Activated CD8-positive, alpha-beta memory T cell treated with anti-CD3 and anti-CD28 coated beads for 1 hour (primary cell): ENCODE measurements at regions not wholly inside any gene's neighbourhood (a gene's known extent, or its start where the extent isn't known, plus 50 kb on each side); places are given as distances from the start of the nearest gene placed in this dataset.
"Not testable (repeated sequence)": the region's sequence is repeated elsewhere in the genome, so short reads cannot be mapped to it uniquely, and the experiment has no call there.

ENCODE experiments used
- DNase-seq, 2 donors: peaks; one replicate each; pipeline ENCODE4 v3.0.0-alpha.2; 2020; ENCODE audit warnings: low read depth in 1 of 2; ENCODE audit errors: extremely low read depth in 1 of 2

DNA sequence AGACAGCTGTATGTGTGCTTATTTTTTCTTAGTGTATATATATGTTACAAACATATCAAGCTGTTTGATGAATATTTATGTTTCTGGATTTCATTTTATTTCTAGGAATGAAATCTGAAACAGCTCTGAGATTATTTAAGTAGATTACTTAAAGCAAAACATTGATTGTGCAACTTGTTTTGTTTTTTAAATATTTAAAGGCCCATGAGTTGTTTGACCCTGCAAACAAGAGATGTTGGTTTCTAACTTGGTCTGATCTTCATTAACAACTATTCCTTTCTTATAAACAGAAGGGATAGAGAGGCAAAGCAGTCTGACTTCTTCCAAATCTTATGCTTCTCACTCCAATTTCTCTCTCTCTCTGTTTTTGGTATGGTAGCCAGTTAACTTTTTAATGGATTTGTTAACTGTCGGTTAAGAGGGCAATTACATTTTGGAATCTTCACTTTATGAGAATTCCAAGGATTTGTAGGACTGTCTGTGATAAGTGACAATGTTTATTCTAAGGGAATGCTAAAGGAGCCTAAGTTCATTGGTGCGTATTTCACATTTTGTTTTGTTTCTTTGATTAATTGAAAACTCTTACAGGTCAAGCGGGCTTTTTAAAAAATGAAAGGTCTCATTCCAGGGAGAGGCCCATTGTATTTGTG, 102.6 kb upstream of the HMGA2 start:
- no peak for DNase-seq

DNA sequence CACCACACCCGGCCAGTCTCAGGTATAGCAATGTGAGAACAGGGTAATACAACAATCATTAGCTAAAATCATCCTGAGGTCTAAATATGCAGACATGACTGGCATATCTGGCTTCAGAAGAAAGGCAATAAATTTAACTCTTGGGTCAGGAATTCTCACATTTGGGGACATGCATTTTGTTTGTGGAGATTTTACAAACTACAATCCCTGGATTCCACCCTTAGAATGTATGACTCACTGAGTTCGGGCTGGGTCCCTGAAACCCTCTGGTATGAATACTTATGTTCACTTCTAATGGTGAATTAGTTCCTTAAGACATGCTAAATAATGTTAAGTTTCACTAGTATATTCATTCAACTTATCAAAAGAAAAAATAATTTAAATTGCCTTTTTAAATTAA, 98.9 kb upstream of the HMGA2 start:
- DNase-seq: no peak

DNA sequence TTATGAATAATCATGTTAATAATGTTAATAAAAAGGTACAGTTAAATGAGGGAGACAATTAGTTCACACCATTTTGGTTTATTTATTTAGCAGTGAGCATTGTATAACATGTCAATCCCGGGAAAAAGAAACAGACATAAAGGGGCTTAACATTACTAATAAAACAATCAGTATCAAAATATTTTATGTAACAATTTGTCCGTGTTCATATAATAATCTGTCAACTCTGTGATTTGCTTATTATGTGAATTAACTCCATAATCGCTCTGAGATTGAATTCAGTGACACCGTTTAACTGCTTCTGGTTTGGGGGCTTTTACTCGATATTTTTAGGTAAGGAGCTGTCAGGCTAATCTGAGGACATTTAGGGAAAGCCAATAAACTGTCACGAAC, 95.8 kb upstream of the HMGA2 start:
- DNase-seq: no peak

DNA sequence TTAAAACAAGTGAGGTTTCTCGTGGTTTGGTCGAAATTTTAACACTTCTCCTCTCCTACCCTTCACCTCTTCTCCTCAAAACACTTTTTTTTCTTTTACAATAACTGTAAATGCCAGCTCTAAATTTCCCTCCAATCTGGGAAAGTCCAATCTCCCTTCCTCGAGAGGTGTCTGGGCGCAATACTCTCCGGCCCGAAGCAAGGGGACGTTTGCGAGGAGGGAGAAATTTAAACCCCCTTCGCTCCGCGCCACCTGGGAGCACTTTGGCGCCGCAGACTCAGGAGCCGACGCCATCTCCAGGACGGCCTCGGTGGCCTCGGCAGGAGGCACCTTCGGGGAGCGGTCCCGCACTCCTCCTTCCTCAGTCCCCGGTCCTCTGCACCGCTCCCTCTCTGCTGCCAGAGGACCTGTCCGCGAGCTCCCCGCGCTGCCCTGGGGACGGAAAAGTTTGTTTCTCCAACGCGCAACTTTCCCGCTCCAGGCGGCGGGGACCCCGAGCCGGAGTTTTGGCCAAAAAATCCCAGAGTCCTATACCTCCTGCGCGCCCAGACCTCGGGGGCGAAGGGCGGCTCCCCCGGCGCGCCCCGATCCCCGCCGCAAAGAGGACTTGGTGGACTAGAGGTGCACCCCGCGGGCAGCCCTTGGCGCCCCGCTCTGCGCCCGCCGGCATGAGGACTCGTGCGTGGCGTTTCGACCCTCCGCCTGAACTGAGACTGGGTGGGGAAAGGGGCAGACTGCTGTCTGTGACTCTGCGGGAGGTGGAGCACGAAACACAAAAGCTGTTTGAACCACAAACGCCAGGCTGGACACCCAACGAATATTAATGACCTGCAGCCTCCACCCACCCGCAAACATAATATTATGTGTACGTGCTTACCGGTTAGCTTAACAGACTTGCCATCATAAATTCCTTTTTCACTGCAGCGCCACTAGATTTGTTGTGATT, 95.2 kb upstream of the HMGA2 start:
- no peak for DNase-seq

DNA sequence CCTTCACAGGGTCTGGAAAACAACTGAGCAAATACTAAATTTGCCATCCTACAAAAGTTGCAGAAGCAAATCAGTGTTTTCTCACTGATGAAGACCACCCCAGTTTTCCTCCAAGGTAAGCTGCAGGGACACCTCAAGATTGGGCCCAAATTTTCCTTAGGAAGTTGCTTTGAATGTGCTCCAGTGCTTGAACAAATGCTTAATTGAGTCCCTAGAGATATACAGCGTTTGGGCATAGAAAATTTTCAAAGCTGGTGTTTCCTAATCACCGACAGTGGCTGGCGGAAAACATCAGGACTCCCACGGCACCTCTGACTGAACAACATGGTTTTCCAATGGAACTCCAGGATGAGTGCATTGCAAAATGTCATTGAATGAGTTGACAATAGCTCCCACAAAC, 92.5 kb upstream of the HMGA2 start:
- no peak for DNase-seq

DNA sequence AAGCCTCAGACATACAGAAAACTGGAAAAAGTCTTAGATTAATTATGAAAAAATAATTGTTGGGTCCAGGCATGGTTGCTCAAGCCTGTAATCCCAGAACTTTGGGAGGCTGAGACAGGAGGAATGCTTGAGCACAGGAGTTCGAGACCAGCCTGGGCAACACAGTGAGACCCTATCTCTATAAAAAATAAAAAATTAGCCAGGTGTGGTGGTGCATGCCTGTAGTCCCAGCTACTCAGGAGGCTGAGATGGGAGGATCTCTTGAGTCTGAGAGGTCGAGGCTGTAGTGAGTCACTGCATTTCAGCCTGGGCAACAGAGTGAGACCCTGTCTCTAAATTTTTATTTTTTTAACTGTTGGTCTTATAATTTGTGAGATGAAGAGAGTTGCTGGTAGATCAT, 90.6 kb upstream of the HMGA2 start:
- not testable (repeated sequence) for DNase-seq

DNA sequence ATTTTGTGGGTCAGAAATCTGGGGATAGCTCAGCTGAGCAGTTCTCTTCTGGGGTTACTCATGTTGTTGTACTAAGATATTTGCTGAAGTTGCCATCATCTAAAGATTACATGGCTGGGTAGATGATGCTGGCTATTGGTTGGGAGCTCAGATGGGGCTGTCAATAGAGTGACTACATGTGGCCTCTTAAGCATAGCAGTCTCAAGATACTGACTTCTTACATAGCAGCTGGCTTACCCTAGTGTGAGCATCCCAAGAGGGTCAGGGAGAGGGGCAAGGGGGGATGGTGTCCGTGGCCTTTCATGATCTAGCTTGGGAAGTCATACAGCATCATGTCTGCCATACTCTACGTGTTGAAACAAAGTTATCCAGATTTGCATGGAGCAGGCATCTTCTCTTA, 90.1 kb upstream of the HMGA2 start:
- no peak for DNase-seq

DNA sequence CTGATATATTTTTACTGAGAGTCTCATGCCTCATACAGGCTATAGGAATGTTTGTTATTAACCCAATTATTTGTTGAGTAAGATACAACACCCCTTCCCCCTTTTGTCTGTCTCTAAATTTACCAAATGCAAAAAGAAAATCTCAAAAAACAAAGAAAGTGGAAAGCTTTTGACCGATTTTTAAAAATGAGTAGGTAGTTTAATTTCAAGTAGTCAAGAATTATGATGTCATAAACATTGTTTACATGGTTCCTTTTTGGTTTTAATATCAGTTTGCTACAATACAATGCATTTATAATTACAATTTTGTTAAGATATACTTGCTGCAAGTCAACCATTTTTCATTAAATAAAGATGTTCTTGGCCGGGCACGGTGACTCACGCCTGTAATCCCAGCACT, 84.7 kb upstream of the HMGA2 start:
- DNase-seq: no peak

DNA sequence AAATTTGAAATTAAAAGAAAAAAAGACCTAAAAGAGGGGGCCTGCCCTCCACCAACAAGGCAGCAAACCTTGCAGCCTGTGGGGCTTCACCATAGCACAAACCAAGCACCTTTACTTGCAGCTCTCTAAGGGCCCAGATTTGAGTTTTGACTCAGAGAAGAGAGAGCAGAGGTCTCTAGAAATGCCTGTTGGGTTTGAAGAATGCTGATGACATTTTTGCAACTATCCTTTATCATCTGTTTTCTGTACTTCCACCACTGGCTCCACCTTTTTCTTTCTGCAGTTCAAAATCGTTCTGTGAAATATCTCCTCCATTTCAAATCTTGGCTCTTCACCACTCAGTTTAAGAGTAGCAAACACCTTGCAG, 83.8 kb upstream of the HMGA2 start:
- no peak for DNase-seq

DNA sequence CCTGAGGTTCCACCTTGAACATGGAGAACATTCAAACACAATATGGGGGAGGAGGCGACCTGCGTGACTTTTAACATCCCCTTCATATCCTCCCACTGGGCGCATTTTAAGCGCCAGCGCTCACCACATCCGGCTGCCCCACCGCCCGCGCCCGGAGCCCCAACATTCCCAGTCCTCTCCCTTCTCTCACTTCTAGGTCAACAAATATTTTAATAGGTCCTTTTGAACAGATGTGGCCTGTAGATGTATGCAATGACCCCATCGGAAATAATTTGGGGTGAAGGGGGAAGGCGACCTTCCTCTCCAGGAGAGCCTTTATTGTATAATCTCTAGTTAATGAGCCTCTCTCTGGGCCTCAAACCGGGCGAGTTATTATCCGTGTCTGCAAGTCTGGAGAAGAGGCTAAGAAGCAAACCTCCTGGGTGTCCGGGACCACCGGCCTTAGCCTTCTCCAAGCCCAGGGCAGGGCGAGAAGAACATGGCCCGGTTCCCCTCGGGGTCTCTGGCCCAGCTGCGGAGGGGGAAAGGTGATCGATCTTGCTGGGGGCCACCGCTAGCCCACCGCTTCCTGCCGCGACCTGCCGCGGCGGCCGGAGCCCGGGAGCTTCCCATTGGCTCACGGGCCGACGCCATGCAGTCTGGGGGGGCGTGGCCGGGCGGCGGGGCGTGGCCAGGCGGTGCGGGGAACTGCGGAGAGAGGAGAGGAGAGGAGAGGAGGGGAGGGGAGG, 83.2 kb upstream of the HMGA2 start:
- peak in 1 of 2 donors; percentile 19 for DNase-seq

DNA sequence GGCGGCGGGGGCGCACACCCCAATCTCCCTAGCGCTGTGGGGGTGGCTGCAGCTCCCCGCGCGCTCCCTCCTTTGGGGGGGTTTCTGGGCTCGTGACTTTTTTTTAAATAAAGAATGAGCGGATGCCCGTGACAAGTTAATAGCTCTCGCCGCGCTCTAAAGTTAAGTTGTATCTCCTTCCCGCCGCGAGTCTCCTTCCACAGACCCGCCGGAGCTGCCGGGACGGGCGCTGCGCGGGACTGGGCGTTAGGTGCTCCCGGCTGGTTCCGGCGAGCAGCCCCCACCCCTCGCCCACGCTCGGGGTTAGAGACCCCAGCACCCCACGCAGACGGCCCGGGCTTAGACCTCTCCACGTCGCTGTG, 82.6 kb upstream of the HMGA2 start:
- DNase-seq: no peak

DNA sequence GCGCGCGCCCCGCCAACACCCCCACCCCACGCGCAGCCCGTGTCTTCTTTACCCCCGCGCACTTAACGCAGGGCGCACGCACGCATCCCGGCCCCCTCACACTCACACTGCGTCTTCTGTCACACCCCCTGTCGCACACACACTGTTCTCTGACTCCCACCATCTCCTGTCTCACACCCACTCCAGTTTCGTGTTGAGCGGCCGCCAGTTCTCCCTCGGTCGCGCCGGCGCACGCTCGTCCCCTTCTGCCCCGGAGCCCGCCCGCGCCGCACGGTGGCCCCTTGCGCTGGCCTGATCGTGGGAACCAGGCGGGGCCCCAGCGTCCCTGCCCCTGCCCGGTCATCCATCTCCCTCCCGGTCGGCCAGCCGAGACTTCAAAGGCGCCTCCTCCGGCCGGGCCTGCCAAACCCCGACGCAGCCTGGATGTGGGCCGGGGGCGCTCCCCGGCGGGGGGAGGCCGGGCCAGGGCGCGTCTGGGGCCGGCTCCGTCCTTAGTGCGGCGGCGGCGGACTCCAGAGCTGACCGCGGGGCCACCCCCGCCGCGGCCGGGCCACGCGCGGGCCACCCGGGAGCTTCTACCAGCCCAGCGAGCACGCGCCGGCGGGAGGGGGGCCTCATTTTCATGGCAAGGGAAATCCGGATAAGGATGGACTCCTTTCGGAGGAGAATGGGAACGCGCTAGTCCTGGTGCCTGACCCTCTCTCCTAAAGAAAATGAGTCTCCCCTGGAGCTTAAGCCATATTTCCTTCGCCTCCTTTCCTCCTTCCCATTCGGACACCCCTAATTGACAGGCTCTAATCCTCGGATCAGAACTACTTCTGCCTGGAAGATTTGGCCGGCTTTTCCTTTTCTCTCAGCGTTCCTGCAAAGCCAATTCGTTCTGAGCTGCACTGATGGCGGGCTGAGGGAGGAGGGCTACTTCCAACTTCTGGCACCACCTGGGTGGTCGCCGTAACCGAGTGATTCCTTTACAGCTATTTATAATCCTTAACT, 82.0 kb upstream of the HMGA2 start:
- DNase-seq: no peak

DNA sequence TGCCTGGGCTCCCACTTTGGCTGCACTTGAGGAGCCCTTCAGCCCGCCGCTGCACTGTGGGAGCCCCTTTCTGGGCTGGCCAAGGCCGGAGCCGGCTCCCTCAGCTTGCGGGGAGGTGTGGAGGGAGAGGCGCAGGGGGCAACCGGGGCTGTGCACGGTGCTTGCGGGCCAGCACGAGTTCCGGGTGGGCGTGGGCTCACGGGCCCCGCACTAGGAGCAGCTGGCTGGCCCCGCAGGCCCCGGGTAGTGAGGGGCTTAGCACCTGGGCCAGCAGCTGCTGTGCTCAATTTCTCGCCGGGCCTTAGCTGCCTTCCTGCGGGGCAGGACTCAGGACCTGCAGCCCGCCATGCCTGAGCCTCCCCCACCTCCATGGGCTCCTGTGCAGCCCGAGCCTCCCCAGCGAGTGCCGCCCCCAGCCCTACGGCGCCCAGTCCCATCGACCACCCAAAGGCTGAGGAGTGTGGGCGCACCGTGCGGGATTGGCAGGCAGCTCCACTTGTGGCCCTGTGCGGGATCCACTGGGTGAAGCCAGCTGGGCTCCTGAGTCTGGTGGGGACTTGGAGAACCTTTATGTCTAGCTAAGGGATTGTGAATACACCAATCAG, 79.9 kb upstream of the HMGA2 start:
- not testable (repeated sequence) for DNase-seq

DNA sequence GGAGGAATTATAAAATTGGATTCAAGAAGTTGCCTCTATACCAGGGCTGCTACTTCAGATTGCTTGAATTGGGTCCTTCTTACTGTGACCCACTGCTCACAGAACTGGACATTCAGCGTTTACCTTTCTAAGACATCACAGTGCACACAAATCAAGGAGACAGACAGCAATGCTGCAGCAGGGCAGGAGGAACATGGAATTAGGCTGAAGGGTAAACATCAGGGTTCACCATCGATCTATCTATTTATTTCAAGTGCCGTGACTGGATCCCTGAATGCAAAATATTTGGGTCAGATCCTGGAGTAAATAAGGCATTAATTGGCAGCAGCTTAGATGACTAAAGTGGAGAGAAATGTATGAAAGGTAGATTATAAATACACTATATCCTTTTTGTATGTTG, 76.9 kb upstream of the HMGA2 start:
- no peak for DNase-seq

DNA sequence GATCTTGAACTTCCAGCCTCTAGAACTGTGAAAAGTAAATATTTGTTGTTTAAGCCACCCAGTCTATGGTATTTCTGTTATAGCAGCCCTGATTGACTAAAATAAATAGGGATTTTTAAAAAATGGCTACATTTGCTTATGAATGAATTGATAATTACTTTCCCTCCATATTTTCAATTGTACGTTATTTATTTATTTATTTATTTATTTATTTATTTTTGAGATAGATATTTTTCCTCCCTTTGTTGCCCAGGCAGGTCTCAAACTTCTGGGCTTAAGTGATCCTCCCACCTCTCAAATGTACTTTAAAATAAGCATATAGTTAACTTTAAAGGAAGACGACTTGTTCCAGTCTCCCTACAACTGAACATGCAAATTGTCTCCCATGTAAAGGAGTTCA, 76.0 kb upstream of the HMGA2 start:
- DNase-seq: no peak

DNA sequence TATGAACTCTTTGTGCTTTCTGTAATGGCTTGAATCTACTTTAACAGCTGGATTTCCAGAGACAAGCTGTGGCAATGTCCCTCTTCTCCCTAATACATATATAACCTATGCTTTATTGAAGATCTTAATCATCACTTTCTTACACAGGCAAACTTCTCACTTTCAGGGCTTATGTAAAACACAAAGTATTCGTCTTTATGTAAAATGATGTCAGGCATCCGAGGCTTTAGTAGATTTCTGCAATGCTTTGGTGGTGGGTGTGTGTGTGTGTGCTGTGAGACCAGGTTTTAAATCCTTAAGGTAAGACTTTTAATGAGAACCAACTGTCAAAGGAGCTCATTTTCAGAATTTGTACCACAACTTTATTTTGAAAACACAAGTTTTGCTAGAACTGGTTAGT, 70.0 kb upstream of the HMGA2 start:
- no peak for DNase-seq

DNA sequence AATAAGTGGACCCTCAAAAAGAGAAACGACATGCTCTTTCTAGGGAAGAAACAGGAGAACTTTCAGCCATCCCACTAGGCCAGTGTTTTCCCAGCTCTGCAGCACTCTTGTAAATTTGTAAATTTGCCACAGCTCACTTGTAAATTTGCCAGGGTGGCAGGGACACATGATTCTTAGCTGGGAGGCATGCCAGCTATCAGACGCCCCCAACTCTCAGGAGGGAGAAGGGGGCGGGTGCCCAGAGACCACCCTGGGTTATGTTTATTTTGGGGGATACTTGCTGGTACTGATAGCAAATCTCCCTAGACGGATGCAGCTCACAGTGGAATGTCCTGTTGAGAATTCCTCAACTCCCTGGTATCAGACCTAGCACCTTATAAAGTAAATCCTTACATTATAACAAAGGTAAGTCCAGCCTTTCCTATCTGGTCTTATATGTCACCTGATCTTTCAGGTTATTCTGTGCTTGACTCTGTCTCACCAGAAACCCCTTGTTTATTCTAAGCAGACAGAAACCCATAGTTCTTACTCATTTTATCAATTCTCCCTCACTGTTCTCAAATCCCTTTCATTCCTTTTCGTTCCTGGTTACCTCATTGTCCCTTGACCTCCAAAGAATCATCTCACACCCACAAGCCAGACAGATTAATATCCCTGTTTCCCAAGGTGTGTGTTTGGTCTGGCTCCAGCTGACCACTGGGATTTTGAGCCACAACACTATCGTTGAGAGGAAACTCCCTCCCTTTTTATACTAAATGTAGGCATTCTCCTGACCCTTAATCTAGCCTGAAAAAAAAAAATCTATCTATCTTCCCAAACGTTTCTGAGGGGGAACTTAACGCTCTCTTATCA, 69.3 kb upstream of the HMGA2 start:
- DNase-seq: no peak

DNA sequence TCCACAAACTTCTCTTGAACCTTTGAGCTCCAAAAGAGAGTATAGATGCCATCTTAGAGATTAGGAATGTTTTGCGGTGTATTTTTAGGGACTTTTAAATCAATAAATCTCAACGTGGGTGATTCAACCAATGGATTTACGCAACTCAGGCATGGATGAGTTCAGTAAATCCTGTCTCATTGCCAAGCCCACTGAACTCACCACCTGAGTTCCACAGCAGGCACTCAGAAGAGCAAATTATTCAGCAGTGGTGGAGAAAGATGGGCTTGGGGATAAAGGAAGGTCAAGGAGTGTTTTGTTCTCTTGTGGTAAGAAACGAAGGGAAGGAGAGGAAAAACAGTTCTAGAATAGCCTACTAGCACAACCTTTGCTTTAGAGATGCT, 68.7 kb upstream of the HMGA2 start:
- DNase-seq: no peak

DNA sequence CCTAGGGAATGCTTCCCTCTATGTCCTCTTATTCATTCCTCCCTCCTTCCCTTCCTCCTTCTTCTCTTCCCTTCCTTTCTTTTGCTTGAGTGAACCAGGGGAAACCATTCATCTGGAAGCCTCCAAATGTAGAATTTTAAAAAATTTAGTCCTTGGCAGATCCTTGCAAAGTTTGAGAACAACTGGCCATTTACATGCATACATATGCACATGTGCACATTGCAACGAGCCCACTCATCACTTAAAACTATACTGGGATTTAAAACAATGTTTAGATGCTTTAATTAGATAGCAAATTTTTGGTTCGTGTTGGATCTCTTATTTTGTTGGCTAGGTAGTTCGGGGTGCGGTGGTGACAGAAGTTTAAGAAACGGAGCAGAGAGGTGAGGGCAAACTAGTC, 68.0 kb upstream of the HMGA2 start:
- DNase-seq: no peak
